Ascending aorta (tissue), 2 donors: ENCODE measurements at regions not wholly inside any gene's neighbourhood (a gene's known extent, or its start where the extent isn't known, plus 50 kb on each side); places are given as distances from the start of the nearest gene placed in this dataset.
"Not testable (repeated sequence)": the region's sequence is repeated elsewhere in the genome, so short reads cannot be mapped to it uniquely, and the experiment has no call there.

Experiments used
- DNase-seq, 2 donors: peaks; one replicate each; pipeline ENCODE4 v3.0.0-alpha.2; 2019; ENCODE audit warnings: low spot score in 2 of 2
- H3K27ac ChIP-seq, 2 donors: fragments of 200-600 bp; sonication (generic); one replicate each; pipeline ENCODE4 v1.5.1; 2016 to 2017; ENCODE audit warnings: mild to moderate bottlenecking in 1 of 2
- H3K27me3 ChIP-seq: fragments of 200-600 bp; sonication (generic); one replicate; pipeline ENCODE4 v1.5.1; 2017
- H3K36me3 ChIP-seq, 2 donors: fragments of 200-600 bp; sonication (generic); one replicate each; pipeline ENCODE4 v1.5.1; 2016
- H3K4me1 ChIP-seq, 2 donors: fragments of 200-600 bp; sonication (generic); one replicate each; pipeline ENCODE4 v1.5.1; 2016 to 2017; ENCODE audit warnings: mild to moderate bottlenecking in 1 of 2
- H3K4me3 ChIP-seq, 2 donors: fragments of 200-600 bp; sonication (generic); one replicate each; pipeline ENCODE4 v1.5.1; 2016 to 2017; ENCODE audit warnings: mild to moderate bottlenecking in 1 of 2
- H3K9me3 ChIP-seq, 2 donors: fragments of 200-600 bp; sonication (generic); one replicate each; pipeline ENCODE4 v1.5.1; 2016
- CTCF ChIP-seq, 3 experiments: fragments of 200-600 bp in 2 of 3; fragments of 450-650 bp in 1 of 3; sonication (generic) in 2 of 3; IDR thresholded peaks; one replicate each; pipeline ENCODE4 v1.5.1; 2016 to 2019; ENCODE audit warnings: antibody characterized with exemption in 3 of 3, mild to moderate bottlenecking in 1 of 3, moderate library complexity in 1 of 3
- intact Hi-C: fragments of 100-400 bp; cut with DNase I; formaldehyde crosslinking; loops from one replicate; pipeline ENCODE4 v1.15.1; 2023

- Histone ChIP-seq H3K27ac (no peak overlapping the region), H3K4me1 (no peaks in the 10 kb centered on the region), H3K4me3 (no peak overlapping the region), H3K9me3 (no peaks in the 10 kb centered on the region), H3K27me3 (no peaks in the 10 kb centered on the region), H3K36me3 (no peaks in the 10 kb centered on the region)
- intact Hi-C loops: no loop called here
- no peak for TF ChIP-seq CTCF (IDR thresholded peaks at IDR 0.05)
- DNase-seq: no peak
Observed at GRCh38 chr12:25615119-25615518, 62.0 kb upstream of the LMNTD1 start.

- no peak for TF ChIP-seq CTCF (IDR thresholded peaks at IDR 0.05)
- intact Hi-C loops: no loop called here
- H3K4me1 ChIP-seq: no peaks in the 10 kb centered on the region
- H3K9me3 ChIP-seq: no peaks in the 10 kb centered on the region
- no peaks in the 10 kb centered on the region for H3K27me3 ChIP-seq
- H3K27ac ChIP-seq: no peak overlapping the region
- no peaks in the 10 kb centered on the region for H3K36me3 ChIP-seq
- no peak overlapping the region for H3K4me3 ChIP-seq
- DNase-seq: no peak
Observed at GRCh38 chr12:25616286-25616685, 63.2 kb upstream of the LMNTD1 start.

- H3K27me3 ChIP-seq: no peaks in the 10 kb centered on the region
- H3K36me3 ChIP-seq: no peaks in the 10 kb centered on the region
- no peak overlapping the region for H3K27ac ChIP-seq
- H3K4me3 ChIP-seq: no peak overlapping the region
- H3K9me3 ChIP-seq: no peaks in the 10 kb centered on the region
- no peak for DNase-seq
- no peak for TF ChIP-seq CTCF (IDR thresholded peaks at IDR 0.05)
- H3K4me1 ChIP-seq: no peaks in the 10 kb centered on the region
- intact Hi-C loops: no loop called here
Observed at GRCh38 chr12:25617991-25618390, 64.9 kb upstream of the LMNTD1 start.

- Histone ChIP-seq H3K4me1 (no peaks in the 10 kb centered on the region), H3K9me3 (no peaks in the 10 kb centered on the region), H3K27ac (no peak overlapping the region), H3K36me3 (no peaks in the 10 kb centered on the region), H3K4me3 (no peak overlapping the region), H3K27me3 (no peaks in the 10 kb centered on the region)
- no peak for DNase-seq
- no peak for TF ChIP-seq CTCF (IDR thresholded peaks at IDR 0.05)
- intact Hi-C loops: no loop called here
Observed at GRCh38 chr12:25623816-25624215, 70.7 kb upstream of the LMNTD1 start.

GRCh38 chr12:25625146-25625545, 72.1 kb upstream of the LMNTD1 start:
- TF ChIP-seq CTCF (IDR thresholded peaks at IDR 0.05): no peak

GRCh38 chr12:25629341-25629740, 76.3 kb upstream of the LMNTD1 start:
- no peak for DNase-seq
- Histone ChIP-seq H3K27ac (no peak overlapping the region), H3K36me3 (no peaks in the 10 kb centered on the region), H3K4me1 (no peaks in the 10 kb centered on the region), H3K9me3 (no peaks in the 10 kb centered on the region), H3K4me3 (no peak overlapping the region), H3K27me3 (no peaks in the 10 kb centered on the region)
- intact Hi-C loops: no loop called here
- TF ChIP-seq CTCF (IDR thresholded peaks at IDR 0.05): no peak

More at GRCh38 chr12:25625146-25625545, 72.1 kb upstream of the LMNTD1 start:
- no peaks in the 10 kb centered on the region for H3K36me3 ChIP-seq
- H3K4me1 ChIP-seq: no peaks in the 10 kb centered on the region
- intact Hi-C loops: no loop called here
- H3K9me3 ChIP-seq: no peaks in the 10 kb centered on the region
- DNase-seq: no peak
- H3K27ac ChIP-seq: no peak overlapping the region
- H3K27me3 ChIP-seq: no peaks in the 10 kb centered on the region
- no peak overlapping the region for H3K4me3 ChIP-seq

- intact Hi-C loops, H3K9me3 ChIP-seq, H3K36me3 ChIP-seq, H3K4me3 ChIP-seq, H3K27me3 ChIP-seq, H3K4me1 ChIP-seq, H3K27ac ChIP-seq, DNase-seq: not testable (repeated sequence)
Observed at GRCh38 chr12:25630735-25631515, 77.8 kb upstream of the LMNTD1 start.

GRCh38 chr12:25633149-25633548, 80.1 kb upstream of the LMNTD1 start:
- H3K9me3 ChIP-seq, H3K4me1 ChIP-seq, H3K27ac ChIP-seq, H3K27me3 ChIP-seq, H3K4me3 ChIP-seq, DNase-seq, H3K36me3 ChIP-seq, intact Hi-C loops: not testable (repeated sequence)
